HG03103 (cell line): ENCODE measurements at regions not wholly inside any gene's neighbourhood (a gene's known extent, or its start where the extent isn't known, plus 50 kb on each side); places are given as distances from the start of the nearest gene placed in this dataset.

Experiments used
- ATAC-seq: cut with Tn5 transposase; IDR thresholded peaks from one replicate; pipeline ENCODE4 v1.9.1; 2021; ENCODE audit warnings: low read depth; ENCODE audit not compliant: unreplicated experiment

DNA sequence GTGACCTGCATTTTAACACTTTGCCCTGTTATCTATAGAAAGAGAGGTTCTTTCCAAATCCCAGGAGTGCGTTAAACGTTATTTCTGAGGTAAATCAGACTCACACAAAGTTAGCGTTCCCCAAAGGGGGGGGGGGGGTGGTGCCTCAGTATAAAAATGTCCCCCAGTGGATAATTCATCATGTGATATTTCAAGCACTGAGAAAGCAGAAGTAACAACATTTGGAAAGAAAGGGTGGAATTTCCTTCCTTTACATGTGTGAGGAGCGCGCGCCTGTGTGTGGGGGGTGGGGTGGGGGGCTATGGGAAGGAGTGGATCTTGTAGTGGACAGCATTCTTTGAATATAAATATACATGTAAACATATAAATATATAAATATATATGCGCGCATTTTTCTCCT, 630.9 kb downstream of the NYAP2 start:
- no peak for ATAC-seq

DNA sequence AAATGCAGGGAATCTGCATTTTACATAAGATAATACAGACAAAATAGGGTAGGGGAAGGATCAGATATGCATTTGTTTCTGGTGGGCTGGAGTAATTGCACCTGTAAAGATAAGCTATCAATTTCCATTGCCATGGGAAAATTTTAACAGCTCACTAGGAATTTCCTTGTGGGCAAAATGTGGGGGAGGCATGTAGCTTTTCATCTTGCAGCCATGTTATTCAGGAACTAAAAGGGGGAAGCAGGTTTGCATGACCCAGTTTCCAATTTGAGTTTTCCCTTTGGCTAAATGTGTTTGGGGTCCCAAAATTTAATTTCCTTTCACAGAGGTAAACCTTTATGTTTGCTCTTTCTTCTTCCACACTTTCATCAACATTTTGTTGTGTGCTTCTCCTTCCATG, 624.4 kb downstream of the NYAP2 start:
- no peak for ATAC-seq

- ATAC-seq, result no peak
Observed at GRCh38 chr2:226023383-226023782, 623.9 kb downstream of the NYAP2 start.

- ATAC-seq, result no peak
Observed at GRCh38 chr2:226020956-226021355, 621.4 kb downstream of the NYAP2 start.

DNA sequence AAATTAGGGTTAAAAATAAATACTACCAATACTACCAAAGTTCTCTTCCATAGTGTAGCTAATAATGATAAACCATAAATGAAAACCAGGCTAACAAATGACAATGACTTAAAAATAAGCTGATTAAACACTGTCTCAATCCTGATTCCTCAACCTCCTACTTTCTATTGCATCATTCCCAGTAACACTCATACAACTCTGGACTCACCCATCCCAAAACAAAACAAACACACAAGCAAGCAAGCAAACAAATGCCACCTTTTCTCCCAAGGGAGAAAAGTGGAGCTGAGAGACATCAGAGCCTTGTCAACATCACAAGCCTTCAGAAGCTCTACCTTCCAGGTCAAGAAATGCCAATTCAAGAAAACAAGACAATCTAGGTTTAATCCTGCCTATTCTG, 620.7 kb downstream of the NYAP2 start:
- ATAC-seq, result no peak

DNA sequence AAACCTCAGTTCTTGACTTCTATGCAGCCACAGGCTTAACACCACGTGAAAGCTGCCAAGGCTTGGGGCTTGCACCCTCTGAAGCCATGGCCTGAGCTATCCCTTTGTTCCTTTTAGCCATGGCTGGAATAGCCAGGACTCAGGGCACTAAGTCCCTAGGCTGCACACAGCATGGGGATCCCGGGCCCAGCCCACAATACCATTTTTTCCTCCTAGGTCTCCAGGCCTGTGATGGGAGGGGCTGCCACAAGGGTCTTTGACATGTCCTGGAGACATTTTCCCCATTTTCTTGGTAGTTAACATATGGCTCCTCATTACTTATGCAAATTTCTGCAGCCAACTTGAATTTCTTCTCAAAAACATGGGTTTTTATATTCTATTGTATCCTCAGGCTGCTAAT, 619.1 kb downstream of the NYAP2 start:
- no peak for ATAC-seq

DNA sequence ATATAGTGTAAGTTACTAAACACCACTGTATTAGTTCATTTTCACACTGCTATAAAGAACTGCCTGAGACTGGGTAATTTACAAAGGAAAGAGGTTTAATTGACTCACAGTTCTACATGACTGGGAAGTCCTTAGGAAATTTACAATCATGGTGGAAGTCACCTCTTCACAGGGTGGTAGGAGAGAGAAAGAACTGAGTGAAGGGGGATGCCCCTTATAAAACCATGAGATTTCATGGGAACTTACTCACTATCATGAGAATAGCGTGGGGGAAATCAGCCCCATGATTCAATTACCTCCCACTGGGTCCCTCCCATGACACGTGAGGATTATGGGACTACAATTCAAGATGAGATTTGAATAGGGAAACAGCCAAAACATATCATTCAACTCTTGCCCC, 618.0 kb downstream of the NYAP2 start:
- ATAC-seq, result no peak

GRCh38 chr2:226017107-226017506, 617.6 kb downstream of the NYAP2 start:
- ATAC-seq, result no peak

- no peak for ATAC-seq
Observed at GRCh38 chr2:226011716-226012450, 612.4 kb downstream of the NYAP2 start.

- ATAC-seq, result no peak
Observed at GRCh38 chr2:226002438-226002837, 602.9 kb downstream of the NYAP2 start.

DNA sequence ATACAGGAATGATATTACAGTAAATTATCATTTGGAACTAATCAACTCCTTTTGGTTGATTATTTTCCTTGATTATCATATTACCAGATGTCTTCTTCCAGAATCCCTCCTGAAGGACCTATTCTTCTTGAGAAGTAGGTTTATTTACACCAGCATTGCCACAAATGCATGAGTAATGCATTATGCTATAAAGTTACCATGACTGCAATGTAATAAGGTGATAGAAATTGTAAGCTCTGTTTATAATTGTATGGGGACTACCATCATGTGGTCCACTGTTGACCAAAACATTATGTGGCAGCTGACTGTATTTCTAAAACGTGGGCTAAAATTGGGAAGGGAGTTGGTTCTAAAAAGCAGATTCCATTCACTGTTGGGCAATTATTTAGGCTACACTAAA, 602.2 kb downstream of the NYAP2 start:
- ATAC-seq, result no peak

DNA sequence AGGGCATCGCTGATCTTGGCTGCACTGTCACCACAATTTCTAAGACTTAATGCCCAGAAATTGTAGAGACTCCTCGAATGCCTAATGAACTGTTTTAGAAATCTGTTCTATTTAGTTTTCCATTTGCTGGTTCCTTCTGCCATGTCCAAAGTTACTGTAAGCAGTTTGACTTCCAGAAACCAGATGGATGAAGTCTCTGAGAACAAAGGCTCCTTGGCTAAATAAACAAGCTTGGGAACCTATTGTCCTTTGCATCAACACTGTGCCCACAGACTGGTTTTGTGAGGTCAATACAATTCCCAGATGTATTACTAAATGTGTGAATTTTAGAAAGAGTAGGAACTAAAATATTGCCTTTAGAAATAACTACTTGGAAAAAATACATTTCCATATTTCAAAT, 600.2 kb downstream of the NYAP2 start:
- ATAC-seq, result no peak

DNA sequence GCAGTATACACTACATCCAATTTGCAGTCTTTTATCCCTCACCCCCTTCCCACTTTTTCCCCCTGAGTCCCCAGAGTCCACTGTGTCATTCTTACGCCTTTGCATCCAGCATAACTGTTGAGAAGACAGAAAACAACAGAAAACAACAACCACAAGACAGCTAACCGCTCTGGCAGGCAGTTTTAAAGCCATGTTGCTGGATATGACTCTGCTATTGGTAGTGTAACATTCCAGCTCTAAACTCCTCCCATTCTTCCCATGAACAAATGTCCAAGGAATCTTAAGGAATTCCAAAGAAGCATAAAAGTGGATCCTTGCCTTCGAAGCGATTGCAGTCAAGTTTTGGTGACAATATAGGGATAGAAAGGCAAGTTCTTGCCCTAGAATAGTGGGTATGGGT, 599.1 kb downstream of the NYAP2 start:
- ATAC-seq, result no peak

- ATAC-seq, result no peak
Observed at GRCh38 chr2:225998116-225998515, 598.6 kb downstream of the NYAP2 start.

- no peak for ATAC-seq
Observed at GRCh38 chr2:225996462-225996828, 596.9 kb downstream of the NYAP2 start.

GRCh38 chr2:225995796-225996461, 596.4 kb downstream of the NYAP2 start:
- ATAC-seq, result no peak

DNA sequence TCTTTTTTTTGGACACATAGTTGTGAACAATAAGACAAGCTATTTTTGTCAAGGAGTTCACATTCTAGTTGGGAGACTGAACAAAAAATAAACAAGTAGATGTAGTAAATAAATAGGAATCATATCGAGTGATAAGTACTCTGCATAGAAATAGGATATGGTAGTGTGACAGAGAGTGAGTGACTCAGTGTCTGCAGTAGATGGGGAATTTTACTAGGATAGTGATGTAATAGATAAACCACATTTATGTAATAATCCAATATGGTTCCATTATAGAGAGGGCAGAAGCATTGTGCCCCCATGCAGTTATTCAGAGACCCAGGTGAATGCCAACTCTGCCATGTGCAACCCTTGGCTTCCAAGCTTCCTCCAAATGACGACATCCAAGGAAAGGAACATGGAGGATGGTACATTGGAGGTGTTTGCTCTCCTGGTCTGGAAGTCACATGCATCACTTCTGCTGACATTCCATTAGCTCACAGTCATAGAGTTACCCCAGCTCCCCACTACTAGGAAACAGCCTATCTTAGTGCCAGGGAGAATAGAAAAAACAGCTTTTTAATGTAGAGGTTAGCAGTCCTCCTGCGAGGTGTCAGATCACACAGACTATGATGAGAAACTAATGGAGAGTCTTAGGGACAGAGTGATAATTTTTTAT, 595.4 kb downstream of the NYAP2 start:
- ATAC-seq, result no peak

- no peak for ATAC-seq
Observed at GRCh38 chr2:225993430-225993829, 593.9 kb downstream of the NYAP2 start.

GRCh38 chr2:225989809-225990208, 590.3 kb downstream of the NYAP2 start:
- ATAC-seq, result no peak

DNA sequence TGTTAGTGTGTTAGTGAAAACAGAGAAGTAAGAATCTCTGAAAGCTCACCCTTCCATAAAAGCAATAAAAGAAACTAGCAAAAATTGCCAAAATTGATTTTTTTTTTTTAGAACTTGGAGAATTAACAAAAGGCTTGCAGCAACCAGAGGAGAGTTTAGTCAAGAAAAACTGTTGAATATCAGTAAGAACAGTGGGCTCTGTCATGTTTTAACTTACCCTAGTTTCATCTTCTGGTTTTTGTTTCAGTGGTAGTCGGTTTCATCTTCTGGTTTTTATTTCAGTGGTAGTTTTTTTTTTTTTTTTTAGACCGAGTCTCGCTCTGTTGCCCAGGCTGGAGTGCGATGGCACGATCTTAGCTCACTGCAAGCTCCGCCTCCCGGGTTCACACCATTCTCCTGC, 580.9 kb downstream of the NYAP2 start:
- ATAC-seq, result no peak

- ATAC-seq, result no peak
Observed at GRCh38 chr2:225971433-225971832, 571.9 kb downstream of the NYAP2 start.

DNA sequence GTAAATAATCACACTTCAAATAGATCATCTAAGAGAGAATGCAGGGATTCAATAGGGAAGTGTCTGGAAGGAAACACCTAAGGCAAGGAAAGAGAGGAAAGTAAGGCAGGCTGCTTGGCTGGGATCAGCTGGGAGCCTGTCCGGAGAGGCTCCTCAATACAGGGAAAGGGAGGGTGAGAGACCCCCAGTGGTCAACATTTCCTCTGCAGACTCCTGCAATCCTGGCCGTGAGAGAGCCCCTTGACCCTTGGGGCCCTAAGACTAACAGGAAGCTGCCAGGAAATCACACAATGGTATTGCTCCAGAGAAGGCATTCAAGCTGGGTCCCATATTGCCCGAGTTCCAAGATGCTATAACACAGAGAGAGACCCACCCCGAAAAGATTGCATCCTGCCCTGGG, 549.4 kb downstream of the NYAP2 start:
- no peak for ATAC-seq
